ENCODE measurements at regions not wholly inside any gene's neighbourhood (a gene's known extent, or its start where the extent isn't known, plus 50 kb on each side); places are given as distances from the start of the nearest gene placed in this dataset.

GRCh38 chr17:69949973-69950695 is 124.9 kb upstream of the KCNJ16 start:
- no peak overlapping the region for H3K4me3 Mint-ChIP-seq
- H3K36me3 Mint-ChIP-seq (ENCODE audit: insufficient read depth) = no peaks in the 10 kb centered on the region
- DNase-seq (no peak), ATAC-seq (no peak)
- no peaks in the 10 kb centered on the region for H3K4me1 Mint-ChIP-seq (ENCODE audit: low read depth)
- peaks cover 2% of the 10 kb centered on the region for H3K27me3 Mint-ChIP-seq (ENCODE audit: low read depth)
- H3K9me3 Mint-ChIP-seq = peaks cover 5% of the 10 kb centered on the region

GRCh38 chr17:69950701-69951418 is 124.2 kb upstream of the KCNJ16 start:
- DNase-seq (no peak), ATAC-seq (no peak)
- Mint-ChIP-seq H3K9me3 (peaks cover 5% of the 10 kb centered on the region), H3K4me3 (no peak overlapping the region), H3K36me3 (ENCODE audit: insufficient read depth) (no peaks in the 10 kb centered on the region), H3K27me3 (ENCODE audit: low read depth) (peaks cover 2% of the 10 kb centered on the region), H3K4me1 (ENCODE audit: low read depth) (no peaks in the 10 kb centered on the region)

GRCh38 chr17:69954241-69954925 is 120.6 kb upstream of the KCNJ16 start:
- ATAC-seq (no peak), DNase-seq (no peak)
- no peak overlapping the region for H3K4me3 Mint-ChIP-seq
- H3K9me3 Mint-ChIP-seq = peaks cover 5% of the 10 kb centered on the region
- H3K27me3 Mint-ChIP-seq (ENCODE audit: low read depth) = no peaks in the 10 kb centered on the region
- H3K4me1 Mint-ChIP-seq (ENCODE audit: low read depth) = no peaks in the 10 kb centered on the region
- no peaks in the 10 kb centered on the region for H3K36me3 Mint-ChIP-seq (ENCODE audit: insufficient read depth)

- no peaks in the 10 kb centered on the region for H3K9me3 Mint-ChIP-seq
- no peak for ATAC-seq
These were observed 117.0 kb upstream of the KCNJ16 start for GRCh38 chr17:69958063-69958462.

GRCh38 chr17:69959283-69959682 is 115.7 kb upstream of the KCNJ16 start:
- no peaks in the 10 kb centered on the region for H3K36me3 Mint-ChIP-seq (ENCODE audit: insufficient read depth)
- no peak overlapping the region for H3K4me3 Mint-ChIP-seq
- ATAC-seq = no peak
- H3K4me1 Mint-ChIP-seq (ENCODE audit: low read depth) = no peaks in the 10 kb centered on the region
- H3K27me3 Mint-ChIP-seq (ENCODE audit: low read depth) = no peaks in the 10 kb centered on the region
- no peaks in the 10 kb centered on the region for H3K9me3 Mint-ChIP-seq
- DNase-seq = no peak

More at GRCh38 chr17:69958063-69958462, 117.0 kb upstream of the KCNJ16 start:
- Mint-ChIP-seq H3K4me1 (ENCODE audit: low read depth) (no peaks in the 10 kb centered on the region), H3K4me3 (no peak overlapping the region), H3K36me3 (ENCODE audit: insufficient read depth) (no peaks in the 10 kb centered on the region), H3K27me3 (ENCODE audit: low read depth) (no peaks in the 10 kb centered on the region)
- no peak for DNase-seq

GRCh38 chr17:69960755-69961154 is 114.3 kb upstream of the KCNJ16 start:
- Mint-ChIP-seq H3K4me3 (no peak overlapping the region), H3K27me3 (ENCODE audit: low read depth) (no peaks in the 10 kb centered on the region), H3K4me1 (ENCODE audit: low read depth) (no peaks in the 10 kb centered on the region), H3K36me3 (ENCODE audit: insufficient read depth) (no peaks in the 10 kb centered on the region), H3K9me3 (no peaks in the 10 kb centered on the region)
- ATAC-seq = no peak
- DNase-seq = no peak

GRCh38 chr17:69961501-69962145 is 113.4 kb upstream of the KCNJ16 start:
- DNase-seq = no peak
- ATAC-seq = no peak

GRCh38 chr17:69962436-69962995 is 112.5 kb upstream of the KCNJ16 start:
- H3K36me3 Mint-ChIP-seq (ENCODE audit: insufficient read depth) = no peaks in the 10 kb centered on the region
- H3K9me3 Mint-ChIP-seq = peaks cover 5% of the 10 kb centered on the region
- H3K4me3 Mint-ChIP-seq = no peak overlapping the region
- no peaks in the 10 kb centered on the region for H3K27me3 Mint-ChIP-seq (ENCODE audit: low read depth)
- DNase-seq (no peak), ATAC-seq (no peak)
- H3K4me1 Mint-ChIP-seq (ENCODE audit: low read depth) = no peaks in the 10 kb centered on the region

More at GRCh38 chr17:69961501-69962145, 113.4 kb upstream of the KCNJ16 start:
- H3K4me1 Mint-ChIP-seq (ENCODE audit: low read depth) = no peaks in the 10 kb centered on the region
- no peak overlapping the region for H3K4me3 Mint-ChIP-seq
- H3K27me3 Mint-ChIP-seq (ENCODE audit: low read depth) = no peaks in the 10 kb centered on the region
- H3K9me3 Mint-ChIP-seq = no peaks in the 10 kb centered on the region
- no peaks in the 10 kb centered on the region for H3K36me3 Mint-ChIP-seq (ENCODE audit: insufficient read depth)

GRCh38 chr17:69967910-69968411 is 107.1 kb upstream of the KCNJ16 start:
- no peaks in the 10 kb centered on the region for H3K36me3 Mint-ChIP-seq (ENCODE audit: insufficient read depth)
- H3K27me3 Mint-ChIP-seq (ENCODE audit: low read depth) = no peaks in the 10 kb centered on the region
- ATAC-seq (no peak), DNase-seq (no peak)
- H3K9me3 Mint-ChIP-seq = peaks cover 5% of the 10 kb centered on the region
- no peak overlapping the region for H3K4me3 Mint-ChIP-seq
- H3K4me1 Mint-ChIP-seq (ENCODE audit: low read depth) = no peaks in the 10 kb centered on the region

GRCh38 chr17:69969897-69970296 is 105.1 kb upstream of the KCNJ16 start:
- H3K4me3 Mint-ChIP-seq = no peak overlapping the region
- H3K4me1 Mint-ChIP-seq (ENCODE audit: low read depth) = no peaks in the 10 kb centered on the region
- H3K36me3 Mint-ChIP-seq (ENCODE audit: insufficient read depth) = no peaks in the 10 kb centered on the region
- H3K27me3 Mint-ChIP-seq (ENCODE audit: low read depth) = no peaks in the 10 kb centered on the region
- H3K9me3 Mint-ChIP-seq = peaks cover 8% of the 10 kb centered on the region
- no peak for ATAC-seq
- no peak for DNase-seq

GRCh38 chr17:69972251-69972650 is 102.8 kb upstream of the KCNJ16 start:
- Mint-ChIP-seq H3K9me3 (peaks cover 3% of the 10 kb centered on the region), H3K36me3 (ENCODE audit: insufficient read depth) (no peaks in the 10 kb centered on the region), H3K4me3 (no peak overlapping the region), H3K27me3 (ENCODE audit: low read depth) (no peaks in the 10 kb centered on the region), H3K4me1 (ENCODE audit: low read depth) (no peaks in the 10 kb centered on the region)
- no peak for ATAC-seq
- no peak for DNase-seq

GRCh38 chr17:69975808-69976207 is 99.2 kb upstream of the KCNJ16 start:
- ATAC-seq = no peak

GRCh38 chr17:69978056-69978646 is 96.9 kb upstream of the KCNJ16 start:
- H3K27me3 Mint-ChIP-seq (ENCODE audit: low read depth) = no peaks in the 10 kb centered on the region
- H3K4me3 Mint-ChIP-seq = no peak overlapping the region

More at GRCh38 chr17:69975808-69976207, 99.2 kb upstream of the KCNJ16 start:
- Mint-ChIP-seq H3K9me3 (peaks cover 3% of the 10 kb centered on the region), H3K4me1 (ENCODE audit: low read depth) (no peaks in the 10 kb centered on the region), H3K36me3 (ENCODE audit: insufficient read depth) (no peaks in the 10 kb centered on the region), H3K4me3 (no peak overlapping the region), H3K27me3 (ENCODE audit: low read depth) (no peaks in the 10 kb centered on the region)
- DNase-seq = no peak

More at GRCh38 chr17:69978056-69978646, 96.9 kb upstream of the KCNJ16 start:
- ATAC-seq (no peak), DNase-seq (no peak)
- H3K9me3 Mint-ChIP-seq = peaks cover 3% of the 10 kb centered on the region
- H3K4me1 Mint-ChIP-seq (ENCODE audit: low read depth) = no peaks in the 10 kb centered on the region
- no peaks in the 10 kb centered on the region for H3K36me3 Mint-ChIP-seq (ENCODE audit: insufficient read depth)
